Breast epithelium (tissue), 4 donors: ENCODE measurements at regions not wholly inside any gene's neighbourhood (a gene's known extent, or its start where the extent isn't known, plus 50 kb on each side); places are given as distances from the start of the nearest gene placed in this dataset.
A peak's percentile ranks its signal among the peaks of the same experiment; 100 is the strongest.

Experiments used
- DNase-seq, 2 donors: peaks; one replicate each; pipeline ENCODE4 v3.0.0-alpha.2; 2019; ENCODE audit warnings: low spot score in 2 of 2
- H3K27ac ChIP-seq, 2 donors: fragments of 200-600 bp; sonication (generic) in 1 of 2; one replicate each; pipeline ENCODE4 v1.5.1; 2016 to 2019; ENCODE audit warnings: mild to moderate bottlenecking in 1 of 2
- H3K27me3 ChIP-seq, 2 donors: fragments of 200-600 bp; sonication (generic) in 1 of 2; one replicate each; pipeline versions ENCODE4 v1.5.1 to v1.6.0; 2017 to 2019; ENCODE audit warnings: control low read depth in 1 of 2, mild to moderate bottlenecking in 1 of 2
- H3K36me3 ChIP-seq: fragments of 200-600 bp; one replicate; pipeline ENCODE4 v1.5.1; 2019
- H3K4me1 ChIP-seq, 2 donors: fragments of 200-600 bp; sonication (generic); one replicate each; pipeline ENCODE4 v1.5.1; 2016 to 2019; ENCODE audit warnings: control low read depth in 1 of 2
- H3K4me3 ChIP-seq, 3 donors: fragments of 200-600 bp; sonication (generic); 1 replicate in 2 of 3; 2 replicates in 1 of 3; pipeline ENCODE4 v1.5.1; 2016 to 2019; ENCODE audit warnings: mild to moderate bottlenecking in 3 of 3, moderate library complexity in 2 of 3
- H3K9me3 ChIP-seq, 2 donors: fragments of 200-600 bp; sonication (generic) in 1 of 2; one replicate each; pipeline ENCODE4 v1.5.1; 2016 to 2019; ENCODE audit warnings: control low read depth in 1 of 2
- CTCF ChIP-seq, 3 donors: fragments of 450-650 bp; IDR thresholded peaks; one replicate each; pipeline ENCODE4 v1.5.1; 2016 to 2017; ENCODE audit warnings: antibody characterized with exemption in 3 of 3, mild to moderate bottlenecking in 3 of 3, moderate library complexity in 3 of 3
- POLR2A ChIP-seq: fragments of 450-650 bp; IDR thresholded peaks from one replicate; pipeline ENCODE4 v1.6.1; 2016; ENCODE audit warnings: antibody characterized with exemption, mild to moderate bottlenecking, moderate library complexity
- POLR2AphosphoS5 ChIP-seq, 3 donors: sonication (generic); formaldehyde crosslinking; IDR thresholded peaks; one replicate each; pipeline ENCODE4 v1.6.1; 2017; ENCODE audit warnings: antibody characterized with exemption in 3 of 3
- intact Hi-C: fragments of 100-400 bp; cut with DNase I; formaldehyde crosslinking; loops from one replicate; pipeline ENCODE4 v1.15.1; 2023; ENCODE audit warnings: low total_unique reads

- no peak for DNase-seq
- no peak overlapping the region for H3K4me3 ChIP-seq
- no peaks in the 10 kb centered on the region for H3K9me3 ChIP-seq
- H3K36me3 ChIP-seq, result no peaks in the 10 kb centered on the region
- H3K27me3 ChIP-seq, result no peaks in the 10 kb centered on the region
- H3K4me1 ChIP-seq, result peaks cover 0 to 7% of the 10 kb centered on the region in 2 donors
- H3K27ac ChIP-seq, result no peak overlapping the region
- TF ChIP-seq CTCF (IDR thresholded peaks at IDR 0.05) (no peak), POLR2A (no peak), POLR2AphosphoS5 (IDR thresholded peaks at IDR 0.05) (no peak)
- intact Hi-C loops, result loop anchor here (5.0 kb wide), 1 partner anchor 212 kb away; no protein-coding TSS in a partner anchor
Measured at GRCh38 chr9:113659039-113659438, 195.5 kb downstream of the RGS3 start.

- TF ChIP-seq POLR2AphosphoS5 (IDR thresholded peaks at IDR 0.05) (no peak), CTCF (IDR thresholded peaks at IDR 0.05) (no peak), POLR2A (no peak)
- Histone ChIP-seq H3K4me3 (no peak overlapping the region), H3K36me3 (no peaks in the 10 kb centered on the region), H3K27me3 (no peaks in the 10 kb centered on the region), H3K9me3 (no peaks in the 10 kb centered on the region), H3K4me1 (peaks cover 0 to 3% of the 10 kb centered on the region in 2 donors), H3K27ac (no peak overlapping the region)
- peak in 1 of 2 donors; percentile 37 for DNase-seq
- intact Hi-C loops, result loop anchor here (5.0 kb wide), 1 partner anchor 212 kb away; no protein-coding TSS in a partner anchor
Measured at GRCh38 chr9:113659740-113660139, 196.2 kb downstream of the RGS3 start.

- H3K9me3 ChIP-seq, result no peaks in the 10 kb centered on the region
- H3K36me3 ChIP-seq, result no peaks in the 10 kb centered on the region
- H3K27ac ChIP-seq, result no peak overlapping the region
- no peak for TF ChIP-seq POLR2A
- no peak for TF ChIP-seq CTCF (IDR thresholded peaks at IDR 0.05)
- TF ChIP-seq POLR2AphosphoS5 (IDR thresholded peaks at IDR 0.05), result no peak
- H3K4me3 ChIP-seq, result no peak overlapping the region
- peak in 1 of 2 donors; percentile 25 for DNase-seq
- no peaks in the 10 kb centered on the region for H3K27me3 ChIP-seq
- intact Hi-C loops, result no loop called here
- no peaks in the 10 kb centered on the region for H3K4me1 ChIP-seq
Measured at GRCh38 chr9:113660196-113660595, 196.7 kb downstream of the RGS3 start.

GRCh38 chr9:113661074-113661473 lies 197.5 kb downstream of the RGS3 start:
- intact Hi-C loops, result no loop called here
- no peaks in the 10 kb centered on the region for H3K36me3 ChIP-seq
- no peak overlapping the region for H3K27ac ChIP-seq
- H3K27me3 ChIP-seq, result no peaks in the 10 kb centered on the region
- no peaks in the 10 kb centered on the region for H3K9me3 ChIP-seq
- TF ChIP-seq POLR2AphosphoS5 (IDR thresholded peaks at IDR 0.05) (no peak), POLR2A (no peak), CTCF (IDR thresholded peaks at IDR 0.05) (no peak)
- no peaks in the 10 kb centered on the region for H3K4me1 ChIP-seq
- DNase-seq, result peak in 1 of 2 donors; percentile 12
- no peak overlapping the region for H3K4me3 ChIP-seq

GRCh38 chr9:113664181-113664875 lies 200.8 kb downstream of the RGS3 start:
- intact Hi-C loops, result no loop called here
- TF ChIP-seq POLR2A, result no peak
- TF ChIP-seq CTCF (IDR thresholded peaks at IDR 0.05), result no peak
- TF ChIP-seq POLR2AphosphoS5 (IDR thresholded peaks at IDR 0.05), result no peak
- no peaks in the 10 kb centered on the region for H3K27me3 ChIP-seq
- no peaks in the 10 kb centered on the region for H3K4me1 ChIP-seq
- H3K27ac ChIP-seq, result no peak overlapping the region
- no peaks in the 10 kb centered on the region for H3K9me3 ChIP-seq
- no peaks in the 10 kb centered on the region for H3K36me3 ChIP-seq
- no peak overlapping the region for H3K4me3 ChIP-seq
- peak in 1 of 2 donors; percentile 15 for DNase-seq
